Neural cell (in vitro differentiated cells): ENCODE measurements at regions not wholly inside any gene's neighbourhood (a gene's known extent, or its start where the extent isn't known, plus 50 kb on each side); places are given as distances from the start of the nearest gene placed in this dataset.

ENCODE experiments used
- POLR2AphosphoS5 ChIP-seq: IDR thresholded peaks from 2 replicates; pipeline ENCODE4 v1.6.1; 2012
- TAF1 ChIP-seq: IDR thresholded peaks from 2 replicates; pipeline ENCODE4 v1.6.1; 2012; ENCODE audit warnings: low read depth
- TF ChIP-seq, protein P1 (sequence below): IDR thresholded peaks from 2 replicates; pipeline ENCODE4 v1.6.1; 2012; ENCODE audit warnings: borderline replicate concordance
- TF ChIP-seq, protein P2 (sequence below): fragments of 450-650 bp; IDR thresholded peaks from 2 replicates; pipeline ENCODE4 v1.5.1; 2014; ENCODE audit warnings: antibody characterized with exemption, mild to moderate bottlenecking, moderate library complexity; ENCODE audit not compliant: poor library complexity, severe bottlenecking

DNA sequence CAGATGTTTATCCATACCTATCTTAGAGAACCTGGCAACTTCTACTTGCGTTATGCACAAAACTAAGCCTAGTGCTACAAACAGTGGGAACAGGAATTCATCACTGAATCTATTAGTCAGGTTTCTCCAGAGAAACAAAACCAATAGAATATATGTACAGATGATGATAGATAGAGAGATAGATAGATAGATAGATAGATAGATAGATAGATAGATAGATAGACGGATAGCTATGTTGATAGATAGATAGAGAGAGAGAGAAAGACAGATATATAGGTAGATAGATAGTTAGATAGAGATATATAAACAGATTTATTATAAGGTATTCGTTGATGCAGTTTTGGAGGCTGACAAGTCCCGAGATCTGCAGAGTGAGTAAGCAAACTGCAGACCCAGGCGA lies 495.6 kb downstream of the TMEM114 start:
- TF ChIP-seq, protein P1, sequence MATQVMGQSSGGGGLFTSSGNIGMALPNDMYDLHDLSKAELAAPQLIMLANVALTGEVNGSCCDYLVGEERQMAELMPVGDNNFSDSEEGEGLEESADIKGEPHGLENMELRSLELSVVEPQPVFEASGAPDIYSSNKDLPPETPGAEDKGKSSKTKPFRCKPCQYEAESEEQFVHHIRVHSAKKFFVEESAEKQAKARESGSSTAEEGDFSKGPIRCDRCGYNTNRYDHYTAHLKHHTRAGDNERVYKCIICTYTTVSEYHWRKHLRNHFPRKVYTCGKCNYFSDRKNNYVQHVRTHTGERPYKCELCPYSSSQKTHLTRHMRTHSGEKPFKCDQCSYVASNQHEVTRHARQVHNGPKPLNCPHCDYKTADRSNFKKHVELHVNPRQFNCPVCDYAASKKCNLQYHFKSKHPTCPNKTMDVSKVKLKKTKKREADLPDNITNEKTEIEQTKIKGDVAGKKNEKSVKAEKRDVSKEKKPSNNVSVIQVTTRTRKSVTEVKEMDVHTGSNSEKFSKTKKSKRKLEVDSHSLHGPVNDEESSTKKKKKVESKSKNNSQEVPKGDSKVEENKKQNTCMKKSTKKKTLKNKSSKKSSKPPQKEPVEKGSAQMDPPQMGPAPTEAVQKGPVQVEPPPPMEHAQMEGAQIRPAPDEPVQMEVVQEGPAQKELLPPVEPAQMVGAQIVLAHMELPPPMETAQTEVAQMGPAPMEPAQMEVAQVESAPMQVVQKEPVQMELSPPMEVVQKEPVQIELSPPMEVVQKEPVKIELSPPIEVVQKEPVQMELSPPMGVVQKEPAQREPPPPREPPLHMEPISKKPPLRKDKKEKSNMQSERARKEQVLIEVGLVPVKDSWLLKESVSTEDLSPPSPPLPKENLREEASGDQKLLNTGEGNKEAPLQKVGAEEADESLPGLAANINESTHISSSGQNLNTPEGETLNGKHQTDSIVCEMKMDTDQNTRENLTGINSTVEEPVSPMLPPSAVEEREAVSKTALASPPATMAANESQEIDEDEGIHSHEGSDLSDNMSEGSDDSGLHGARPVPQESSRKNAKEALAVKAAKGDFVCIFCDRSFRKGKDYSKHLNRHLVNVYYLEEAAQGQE, result no peak
- TF ChIP-seq TAF1 (no peak), POLR2AphosphoS5 (no peak)
- TF ChIP-seq, protein P2, sequence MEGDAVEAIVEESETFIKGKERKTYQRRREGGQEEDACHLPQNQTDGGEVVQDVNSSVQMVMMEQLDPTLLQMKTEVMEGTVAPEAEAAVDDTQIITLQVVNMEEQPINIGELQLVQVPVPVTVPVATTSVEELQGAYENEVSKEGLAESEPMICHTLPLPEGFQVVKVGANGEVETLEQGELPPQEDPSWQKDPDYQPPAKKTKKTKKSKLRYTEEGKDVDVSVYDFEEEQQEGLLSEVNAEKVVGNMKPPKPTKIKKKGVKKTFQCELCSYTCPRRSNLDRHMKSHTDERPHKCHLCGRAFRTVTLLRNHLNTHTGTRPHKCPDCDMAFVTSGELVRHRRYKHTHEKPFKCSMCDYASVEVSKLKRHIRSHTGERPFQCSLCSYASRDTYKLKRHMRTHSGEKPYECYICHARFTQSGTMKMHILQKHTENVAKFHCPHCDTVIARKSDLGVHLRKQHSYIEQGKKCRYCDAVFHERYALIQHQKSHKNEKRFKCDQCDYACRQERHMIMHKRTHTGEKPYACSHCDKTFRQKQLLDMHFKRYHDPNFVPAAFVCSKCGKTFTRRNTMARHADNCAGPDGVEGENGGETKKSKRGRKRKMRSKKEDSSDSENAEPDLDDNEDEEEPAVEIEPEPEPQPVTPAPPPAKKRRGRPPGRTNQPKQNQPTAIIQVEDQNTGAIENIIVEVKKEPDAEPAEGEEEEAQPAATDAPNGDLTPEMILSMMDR, result no peak
